NCI-H748 treated with DMSO at 0.1 percent for 48 hours (cell line): ENCODE measurements at regions not wholly inside any gene's neighbourhood (a gene's known extent, or its start where the extent isn't known, plus 50 kb on each side); places are given as distances from the start of the nearest gene placed in this dataset.
"Not testable (repeated sequence)": the region's sequence is repeated elsewhere in the genome, so short reads cannot be mapped to it uniquely, and the experiment has no call there.

Experiments used
- DNase-seq: peaks from one replicate; lab custom pipeline; 2025; lab: John Stamatoyannopoulos, UW

DNA sequence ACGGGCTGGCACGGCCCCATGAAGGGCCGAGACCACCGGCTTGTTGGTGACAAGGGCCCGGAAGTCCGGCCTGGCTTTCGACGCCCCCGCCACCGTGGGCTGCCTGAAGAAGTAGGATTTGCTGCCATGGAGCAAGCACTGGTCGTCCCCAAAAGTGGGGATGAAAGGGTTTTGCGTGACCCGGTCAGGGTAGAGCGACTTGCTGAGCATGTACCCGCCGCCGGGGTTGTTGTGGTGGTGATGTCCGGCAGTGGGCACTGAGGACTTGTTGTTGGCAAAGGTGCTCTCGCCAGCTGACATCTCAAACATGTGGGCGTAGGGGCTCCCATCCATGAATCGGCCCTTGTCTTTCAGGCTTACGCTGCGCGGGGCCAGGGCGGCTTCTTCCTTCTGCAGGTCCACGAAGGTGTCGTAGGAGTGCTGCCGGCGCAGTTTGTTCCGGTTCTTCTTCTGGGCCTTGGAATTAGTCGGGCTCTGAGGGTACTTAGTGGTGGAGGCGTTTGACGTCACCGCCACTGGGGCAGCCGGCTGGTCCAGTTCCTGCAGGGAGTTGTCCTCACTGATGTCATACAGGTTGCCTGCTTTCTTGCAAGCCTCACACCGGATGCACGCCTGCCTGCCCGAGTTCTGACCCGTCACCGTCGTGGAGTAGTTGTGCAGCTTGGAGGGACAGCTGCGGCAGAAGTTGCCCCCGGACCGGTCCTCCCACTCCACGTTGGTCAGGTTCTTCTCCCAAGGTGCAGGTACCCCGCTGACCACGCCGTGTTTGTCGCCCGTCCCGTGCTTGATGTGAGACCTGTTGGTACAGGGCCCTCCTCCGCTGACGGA is 366.6 kb downstream of the EMP1 start:
- DNase-seq: no peak

DNA sequence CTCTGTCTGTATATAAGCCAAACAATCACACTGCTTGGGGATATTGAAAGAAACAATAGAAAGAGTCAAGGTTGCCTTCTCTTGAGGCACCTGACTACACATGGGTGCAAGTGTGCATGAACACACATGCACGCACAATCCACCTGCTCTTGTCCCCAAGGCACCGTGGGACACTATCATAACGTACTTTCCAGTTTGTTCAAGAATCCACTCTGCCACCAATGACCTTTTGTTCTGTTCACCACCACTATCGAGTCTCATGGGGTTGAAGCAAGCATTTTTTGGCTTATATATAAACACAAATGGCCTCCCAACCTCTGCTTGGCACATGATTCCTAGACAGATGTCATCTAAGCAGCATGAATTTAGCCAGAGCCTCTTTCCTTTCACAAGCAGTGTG is 365.4 kb downstream of the EMP1 start:
- no peak for DNase-seq

DNA sequence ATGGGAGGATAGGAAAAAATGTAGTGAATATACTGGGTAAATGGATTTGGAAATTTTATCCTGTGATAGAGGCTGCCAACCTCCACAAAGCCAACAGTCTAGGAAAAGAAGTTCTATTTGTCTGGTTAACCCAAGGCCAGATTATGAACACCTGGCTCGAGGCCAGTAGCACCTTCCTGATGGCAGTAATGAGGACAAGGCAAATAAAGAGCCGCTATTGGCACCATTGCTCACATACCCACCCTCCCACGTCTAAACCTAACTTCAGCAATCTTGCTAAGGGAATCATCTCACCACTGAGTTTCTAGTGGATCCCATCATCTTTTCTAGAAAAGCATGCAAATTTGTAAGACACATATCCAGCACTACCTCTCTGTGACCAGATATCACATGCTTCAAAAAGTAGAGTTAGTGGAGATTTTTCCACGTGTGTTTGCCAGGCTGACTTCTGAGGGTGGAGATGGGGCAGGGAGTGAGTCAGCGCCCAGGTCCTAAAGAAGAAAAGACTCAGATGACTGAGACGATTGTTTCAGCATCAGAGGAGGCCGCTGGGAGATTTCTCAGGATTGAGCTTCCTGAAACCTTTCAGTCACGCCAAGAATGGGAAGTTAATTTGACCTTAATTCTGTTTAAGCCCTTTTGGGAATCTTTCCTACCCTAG is 362.9 kb downstream of the EMP1 start:
- no peak for DNase-seq

DNA sequence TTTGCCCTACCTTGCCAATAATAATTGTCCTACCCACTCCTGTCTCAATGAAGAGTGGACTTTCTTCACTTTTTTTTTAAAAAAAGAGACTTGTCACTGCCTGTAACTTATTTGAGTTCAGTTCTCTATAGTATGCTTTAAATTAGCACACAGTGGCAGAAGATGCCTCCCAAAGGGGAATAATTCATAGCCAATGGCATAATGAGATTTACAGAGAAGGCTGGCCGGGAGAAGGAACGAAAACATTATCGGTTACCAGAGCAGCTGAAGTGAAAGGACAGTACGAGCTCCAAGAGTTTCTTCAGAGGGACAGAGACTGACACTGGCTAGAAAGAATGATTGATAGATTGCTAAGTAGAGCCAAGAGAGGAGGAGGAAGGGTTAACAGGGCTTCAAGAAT is 356.3 kb downstream of the EMP1 start:
- DNase-seq: no peak

DNA sequence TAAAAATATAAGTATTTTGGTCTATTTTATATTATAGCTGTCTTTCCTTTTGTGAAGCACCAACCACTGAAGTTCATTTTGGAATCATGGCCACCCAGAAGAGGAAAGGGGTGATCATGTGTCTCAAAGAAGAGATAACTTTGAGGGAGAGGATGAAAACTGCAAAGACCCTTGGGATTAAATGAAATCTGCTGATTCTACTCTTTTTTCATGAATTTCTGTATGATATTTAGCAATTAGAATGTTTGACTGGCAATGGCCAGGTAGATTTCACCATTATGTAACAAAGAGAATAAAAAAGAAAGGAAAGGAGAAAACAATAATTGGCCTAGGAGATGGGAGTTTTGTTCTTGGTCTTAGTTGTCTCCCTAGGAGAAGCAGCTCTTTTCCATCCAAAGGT is 350.8 kb downstream of the EMP1 start:
- no peak for DNase-seq

DNA sequence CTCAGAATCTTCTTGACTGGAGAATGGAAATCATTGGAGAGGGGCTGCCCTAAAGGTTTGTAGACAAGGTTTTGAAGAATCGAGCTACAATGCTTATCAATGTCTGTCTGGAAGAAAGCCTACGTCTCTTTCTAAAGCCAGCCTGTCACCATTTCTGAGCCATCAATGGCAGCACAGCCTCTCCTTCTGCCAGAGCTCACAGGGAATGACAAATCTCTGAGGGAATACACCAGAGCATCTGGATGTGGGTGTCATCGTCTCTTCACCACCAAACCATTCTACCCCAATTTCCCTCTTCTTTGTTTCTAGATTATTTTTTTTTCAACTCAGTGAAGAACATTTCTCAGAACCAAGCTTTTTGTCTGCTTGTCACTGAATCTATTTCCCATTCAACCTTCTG is 349.7 kb downstream of the EMP1 start:
- no peak for DNase-seq

DNA sequence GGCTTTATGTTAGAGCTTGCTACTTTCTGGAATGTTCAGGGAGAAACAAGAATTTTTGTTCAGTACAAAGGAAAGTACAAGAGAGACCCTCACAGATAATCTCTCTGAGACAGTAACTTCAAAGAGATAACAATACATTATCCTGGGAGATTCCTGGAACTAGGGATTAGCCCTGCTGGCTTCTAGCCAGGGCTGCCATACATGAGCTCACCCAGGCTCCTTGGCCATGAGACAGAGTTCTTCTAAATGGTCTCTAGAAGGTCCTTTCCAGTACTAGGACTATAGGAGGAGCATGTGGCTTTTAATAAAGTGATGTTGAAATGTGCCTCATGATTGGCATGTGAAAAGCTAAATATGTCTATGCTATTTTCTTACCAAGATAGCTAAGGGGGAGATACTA is 342.5 kb downstream of the EMP1 start:
- no peak for DNase-seq

DNA sequence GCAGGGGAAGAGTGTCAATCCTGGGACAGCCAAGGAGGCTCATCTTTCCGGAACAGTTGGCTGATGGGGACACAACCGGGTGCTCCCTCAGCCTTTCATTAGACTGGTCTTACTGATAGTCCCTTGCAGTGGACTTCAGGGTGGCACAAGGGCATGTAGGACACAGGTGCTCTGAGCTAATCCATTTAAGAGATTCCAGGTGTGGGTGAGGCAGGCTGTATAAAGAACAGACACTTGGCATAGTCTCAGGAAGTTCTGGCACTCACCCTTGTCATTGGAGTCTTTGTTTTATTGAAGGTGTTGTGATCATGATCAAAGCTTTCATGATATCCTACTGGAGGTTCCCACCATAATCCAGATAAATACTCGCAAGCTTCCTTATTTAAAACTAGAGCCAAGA is 341.6 kb downstream of the EMP1 start:
- no peak for DNase-seq

DNA sequence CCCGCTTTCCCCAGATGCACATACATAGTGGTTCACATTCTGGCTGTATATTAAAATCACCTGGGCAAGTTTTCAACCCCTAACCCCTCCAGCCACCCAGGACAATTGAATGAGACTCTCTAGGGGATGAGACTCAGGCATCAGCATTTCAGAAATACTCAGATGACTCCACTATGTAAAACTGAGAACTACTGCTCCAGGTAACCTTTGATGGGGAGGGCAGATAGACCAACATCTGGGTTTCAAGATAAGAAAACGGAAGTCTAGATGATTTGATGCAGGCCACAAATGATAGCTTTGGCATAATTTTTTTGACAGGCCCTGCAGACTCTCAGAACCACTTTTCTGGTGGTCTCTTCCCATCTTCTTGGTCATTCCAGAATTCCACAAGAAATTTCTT is 341.1 kb downstream of the EMP1 start:
- DNase-seq: no peak

DNA sequence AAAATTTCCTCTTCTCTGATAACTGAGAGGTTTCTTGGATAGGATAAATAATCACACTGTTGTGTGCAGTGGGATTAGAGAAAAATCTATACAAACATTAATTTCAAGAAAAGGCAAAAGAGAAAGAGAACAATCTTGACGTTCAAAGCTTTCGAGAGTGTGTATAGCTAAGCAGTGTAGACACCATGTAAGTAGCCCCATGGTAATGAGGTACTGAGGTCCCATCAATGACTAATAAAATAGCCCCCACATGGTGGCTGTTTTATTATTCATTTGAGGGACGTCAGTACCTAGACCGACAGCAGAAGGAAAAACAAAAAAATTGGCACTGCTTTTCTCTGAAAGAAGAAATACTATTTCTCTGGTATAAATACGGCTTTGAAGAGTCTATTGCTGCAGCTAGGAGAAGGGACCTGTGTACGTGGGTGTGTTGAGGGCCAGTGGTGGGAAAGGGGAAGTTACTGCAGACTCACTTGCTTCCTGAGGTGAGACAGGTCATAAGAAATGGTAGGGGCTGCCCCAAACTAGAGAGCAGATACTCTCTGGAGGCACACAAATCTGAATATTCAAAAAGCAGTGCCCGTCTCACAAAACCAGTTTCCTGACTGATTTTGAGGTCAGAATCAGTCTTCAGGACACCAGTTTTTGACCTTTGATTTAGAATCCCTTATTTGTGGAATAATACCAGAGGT is 339.8 kb downstream of the EMP1 start:
- DNase-seq: no peak

DNA sequence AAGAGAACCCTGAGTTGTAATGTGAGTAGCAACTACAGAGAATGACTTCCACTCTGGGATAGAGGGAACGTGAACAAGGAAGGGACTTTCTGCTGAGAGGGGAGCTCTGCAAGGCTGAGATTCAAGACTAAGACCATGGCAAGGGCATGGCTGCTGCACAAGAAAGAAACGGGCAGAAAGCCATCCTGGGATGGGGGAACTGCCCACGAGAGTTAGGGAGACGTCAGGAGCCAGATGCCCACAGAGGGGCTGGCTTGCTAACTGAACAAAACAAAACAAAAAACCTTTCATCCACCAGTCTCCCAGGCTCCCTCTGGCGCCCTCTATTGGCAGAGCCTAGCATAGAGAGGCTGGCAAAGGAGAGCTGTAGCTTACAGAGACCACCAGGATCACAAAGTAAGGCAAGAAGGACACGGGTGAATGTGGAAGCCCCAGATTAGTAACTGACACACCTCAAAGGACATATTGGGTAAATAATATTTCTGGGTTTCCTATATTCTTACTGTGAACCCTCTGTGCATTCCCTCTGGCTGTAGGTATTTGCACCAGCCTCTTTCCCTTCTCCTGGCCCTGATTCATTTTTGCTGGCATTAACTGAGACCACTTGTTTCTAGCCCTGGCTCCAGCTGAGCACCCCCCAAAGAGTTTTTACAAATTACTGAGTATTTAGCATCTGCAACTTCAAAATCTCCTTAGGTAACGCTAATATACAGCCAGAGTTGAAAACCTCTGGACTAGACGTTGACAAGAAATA is 338.3 kb downstream of the EMP1 start:
- DNase-seq: no peak

DNA sequence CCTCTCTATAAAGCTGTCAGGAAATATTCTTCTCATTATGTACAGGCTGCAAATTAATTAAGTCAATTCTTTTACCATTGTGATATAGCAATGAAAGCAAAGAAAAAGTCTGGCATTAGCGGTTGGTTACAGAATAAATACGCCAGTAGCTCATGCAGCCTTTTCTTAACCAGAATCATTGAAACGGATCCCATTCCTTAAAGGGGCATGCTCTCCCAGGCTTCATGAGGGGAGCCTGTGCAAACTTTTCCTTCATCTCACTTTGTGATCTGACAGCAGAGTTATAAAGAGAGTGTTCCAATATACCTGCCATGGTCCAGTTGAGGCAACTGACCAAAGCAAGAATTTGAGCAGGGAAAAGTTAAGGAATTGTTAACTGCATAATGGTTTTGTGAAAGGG is 337.7 kb downstream of the EMP1 start:
- DNase-seq: no peak

DNA sequence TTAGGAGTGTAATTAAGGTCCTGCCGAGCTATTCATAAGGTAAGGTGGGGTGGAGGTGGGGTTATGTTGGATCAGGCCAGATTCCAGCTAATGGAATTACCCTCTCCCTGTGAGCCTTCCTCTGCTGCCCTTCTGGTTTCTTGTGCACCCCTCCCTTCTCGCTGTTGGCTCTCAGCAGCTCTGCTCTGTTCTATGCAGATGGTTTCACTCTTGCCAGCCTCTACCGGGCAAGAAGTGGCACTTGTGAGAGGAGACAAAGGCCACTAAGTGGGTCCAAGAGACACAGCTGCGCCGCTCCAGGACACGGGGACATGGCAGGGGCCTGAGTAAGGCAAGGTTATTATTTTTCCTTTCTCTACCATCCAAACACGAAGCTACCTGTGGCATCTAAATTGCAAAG is 334.4 kb downstream of the EMP1 start:
- DNase-seq: peak; percentile 25

DNA sequence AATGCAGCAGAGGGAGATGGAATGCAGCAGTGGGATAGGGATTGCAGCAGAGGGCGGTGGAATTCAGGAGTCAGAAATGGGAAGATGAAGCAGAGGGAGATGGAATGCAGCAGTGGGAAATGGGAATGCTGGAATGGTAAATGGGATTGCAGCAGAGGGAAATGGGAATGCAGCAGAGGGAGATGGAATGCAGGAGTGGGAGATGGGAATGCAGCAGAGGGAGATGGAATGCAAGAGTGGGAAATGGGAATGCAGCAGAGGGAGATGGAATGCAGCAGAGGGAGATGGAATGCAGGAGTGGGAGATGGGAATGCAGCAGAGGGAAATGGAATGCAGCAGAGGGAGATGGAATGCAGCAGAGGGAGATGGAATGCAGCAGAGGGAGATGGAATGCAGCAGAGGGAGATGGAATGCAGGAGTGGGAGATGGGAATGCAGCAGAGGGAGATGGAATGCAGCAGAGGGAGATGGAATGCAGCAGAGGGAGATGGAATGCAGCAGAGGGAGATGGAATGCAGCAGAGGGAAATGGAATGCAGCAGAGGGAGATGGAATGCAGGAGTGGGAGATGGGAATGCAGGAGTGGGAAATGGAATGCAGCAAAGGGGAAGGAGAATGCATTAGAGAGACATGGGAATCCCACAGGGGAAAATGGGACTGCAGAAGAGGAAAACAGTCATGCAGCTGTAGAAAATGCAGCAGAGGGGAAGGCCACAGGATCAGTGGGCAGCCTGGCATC is 329.8 kb downstream of the EMP1 start:
- not testable (repeated sequence) for DNase-seq

DNA sequence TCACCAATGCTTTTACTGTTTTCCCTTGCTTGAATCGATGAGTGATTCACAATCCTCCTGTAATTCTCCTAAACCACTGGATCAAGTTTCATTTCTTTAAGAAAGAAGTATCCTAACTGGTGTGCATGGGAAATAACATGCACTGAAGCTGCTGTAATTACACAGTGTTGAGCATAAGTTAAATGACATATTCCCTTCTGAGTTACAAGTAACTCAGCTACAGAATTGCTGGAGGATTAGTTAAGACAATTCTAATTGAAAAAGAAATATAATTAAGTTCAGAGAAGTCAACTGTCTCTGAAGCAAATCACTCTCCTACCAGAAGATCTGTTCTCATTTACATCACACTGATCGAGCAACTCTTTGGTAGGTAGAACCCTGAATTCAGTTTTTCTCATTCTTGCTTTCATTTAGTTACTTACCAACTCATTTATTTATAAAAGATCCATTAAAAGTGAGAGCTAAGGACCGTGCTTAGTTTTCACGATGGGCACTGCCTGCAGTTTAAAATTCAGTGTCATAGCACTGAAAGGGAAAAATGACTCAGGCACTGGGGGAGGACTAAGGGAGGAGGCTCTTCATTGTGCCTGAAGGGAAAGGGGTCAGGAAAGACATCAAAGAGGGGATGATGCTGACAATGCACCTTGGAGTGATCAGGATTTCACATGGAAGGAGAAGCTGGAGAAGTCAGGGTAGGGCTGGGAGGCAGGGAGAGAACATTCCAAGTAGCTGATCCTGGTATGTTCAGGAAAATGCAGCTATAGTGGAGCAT is 327.2 kb downstream of the EMP1 start:
- DNase-seq: no peak

DNA sequence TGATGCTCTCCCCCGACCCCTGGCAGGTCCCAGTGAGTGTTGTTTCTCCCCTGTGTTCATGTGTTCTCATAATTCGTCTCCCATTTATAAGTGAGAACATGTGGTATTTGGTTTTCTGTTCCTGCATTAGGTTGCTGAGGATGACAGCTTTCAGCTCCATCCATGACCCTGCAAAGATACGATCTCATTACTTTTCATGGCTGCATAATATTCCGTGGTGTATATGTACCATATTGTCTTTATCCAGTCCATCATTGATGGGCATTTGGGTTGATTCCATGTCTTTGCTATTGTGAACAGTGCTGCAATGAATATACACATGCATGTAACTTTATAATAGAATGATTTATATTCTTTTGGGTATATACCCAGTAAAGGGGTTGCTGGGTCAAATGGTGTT is 321.5 kb downstream of the EMP1 start:
- not testable (repeated sequence) for DNase-seq

DNA sequence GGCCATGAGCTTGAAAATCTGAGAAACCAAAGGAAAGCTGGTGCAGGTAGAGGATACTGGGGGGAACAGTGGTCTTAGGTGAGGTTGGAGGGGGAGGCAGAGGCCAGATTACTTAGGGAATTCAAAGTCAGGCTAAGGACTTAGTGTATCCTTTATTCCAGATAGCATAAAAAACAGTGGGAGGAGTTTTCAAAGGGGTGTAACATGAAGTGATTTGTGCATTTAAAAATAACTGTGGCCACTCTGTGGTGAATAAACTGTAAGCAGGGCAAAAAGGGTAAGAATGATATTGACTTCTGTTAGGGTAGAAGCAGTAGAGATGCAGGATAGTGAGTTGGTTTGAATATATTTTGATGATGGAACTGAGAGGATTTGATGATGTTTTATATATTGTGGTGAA is 313.2 kb downstream of the EMP1 start:
- no peak for DNase-seq

DNA sequence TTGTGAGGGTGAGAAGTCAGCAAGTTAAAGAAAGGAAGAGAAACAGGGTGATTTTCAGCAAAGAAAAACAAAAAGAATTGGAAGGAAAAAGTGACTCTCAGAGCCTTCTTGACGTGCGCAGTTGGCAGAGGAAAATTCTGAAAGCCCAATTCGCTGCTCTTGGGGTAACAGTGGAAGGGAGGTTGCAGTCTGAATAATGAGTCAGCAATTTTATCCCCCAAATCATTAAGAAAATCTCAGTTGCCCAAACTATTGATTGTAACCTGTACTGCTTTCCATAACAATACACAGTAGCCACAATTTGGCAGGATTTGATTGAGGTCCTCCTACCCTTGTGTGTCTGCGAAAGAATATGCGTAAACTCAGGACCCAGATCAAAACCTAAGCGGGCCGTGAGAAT is 309.1 kb downstream of the EMP1 start:
- DNase-seq: no peak

DNA sequence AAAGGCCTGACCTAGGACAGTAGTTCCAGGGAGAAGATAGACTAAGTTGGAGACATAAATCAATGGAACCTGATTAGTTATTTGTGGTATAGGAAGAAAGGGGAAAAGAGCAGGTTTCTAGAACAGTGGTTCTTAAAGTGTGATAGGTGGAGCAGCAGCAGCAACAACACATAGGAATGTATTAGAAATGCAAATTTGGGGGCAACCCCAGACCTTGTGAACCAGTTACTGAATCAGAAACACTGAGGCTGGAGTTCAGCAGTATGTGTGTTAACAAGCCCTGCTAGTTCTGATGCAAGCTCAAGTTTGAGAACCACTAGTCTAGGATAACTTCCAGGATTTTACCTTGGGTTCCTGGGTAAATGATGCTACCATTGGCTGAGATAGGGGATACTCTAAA is 308.7 kb downstream of the EMP1 start:
- no peak for DNase-seq

DNA sequence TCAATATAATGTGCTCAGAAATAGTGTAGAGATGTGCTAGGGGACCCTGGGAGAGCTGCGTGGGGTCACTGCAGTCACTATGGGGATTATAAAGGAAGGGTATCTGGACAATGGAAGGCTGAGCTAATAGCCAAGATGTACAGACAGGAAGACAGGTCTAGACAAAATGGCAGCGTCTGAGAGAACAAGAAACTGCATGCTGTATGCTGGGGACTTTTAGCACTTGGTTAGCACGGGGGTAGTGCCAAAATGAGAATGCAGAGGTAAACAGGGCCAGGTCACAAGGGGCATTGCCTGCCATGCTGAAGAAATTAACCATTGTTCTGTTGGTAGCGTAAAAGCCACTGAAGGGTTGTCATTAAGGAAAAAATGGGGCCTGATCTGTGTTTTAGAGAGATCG is 308.2 kb downstream of the EMP1 start:
- no peak for DNase-seq

DNA sequence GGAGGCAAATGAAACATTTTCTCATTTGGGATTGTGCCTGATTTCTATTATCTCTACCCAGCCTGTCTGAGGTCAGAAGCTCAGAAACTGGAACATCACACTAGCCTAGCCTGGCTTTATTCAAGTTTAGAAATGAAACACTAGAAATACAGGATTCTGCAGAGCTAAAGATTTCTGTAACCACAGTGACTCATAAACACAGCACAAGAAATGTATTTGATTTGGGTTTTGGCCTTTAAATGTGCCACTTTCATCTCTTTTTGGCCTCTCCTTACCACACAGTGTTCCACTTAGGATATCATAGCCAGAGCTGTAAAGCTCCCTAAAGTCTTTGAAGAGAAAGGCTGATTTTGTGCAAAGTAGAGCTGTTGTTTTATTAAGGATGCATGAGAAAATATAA is 307.5 kb downstream of the EMP1 start:
- no peak for DNase-seq
